ENCODE measurements at regions not wholly inside any gene's neighbourhood (a gene's known extent, or its start where the extent isn't known, plus 50 kb on each side); places are given as distances from the start of the nearest gene placed in this dataset.

DNA sequence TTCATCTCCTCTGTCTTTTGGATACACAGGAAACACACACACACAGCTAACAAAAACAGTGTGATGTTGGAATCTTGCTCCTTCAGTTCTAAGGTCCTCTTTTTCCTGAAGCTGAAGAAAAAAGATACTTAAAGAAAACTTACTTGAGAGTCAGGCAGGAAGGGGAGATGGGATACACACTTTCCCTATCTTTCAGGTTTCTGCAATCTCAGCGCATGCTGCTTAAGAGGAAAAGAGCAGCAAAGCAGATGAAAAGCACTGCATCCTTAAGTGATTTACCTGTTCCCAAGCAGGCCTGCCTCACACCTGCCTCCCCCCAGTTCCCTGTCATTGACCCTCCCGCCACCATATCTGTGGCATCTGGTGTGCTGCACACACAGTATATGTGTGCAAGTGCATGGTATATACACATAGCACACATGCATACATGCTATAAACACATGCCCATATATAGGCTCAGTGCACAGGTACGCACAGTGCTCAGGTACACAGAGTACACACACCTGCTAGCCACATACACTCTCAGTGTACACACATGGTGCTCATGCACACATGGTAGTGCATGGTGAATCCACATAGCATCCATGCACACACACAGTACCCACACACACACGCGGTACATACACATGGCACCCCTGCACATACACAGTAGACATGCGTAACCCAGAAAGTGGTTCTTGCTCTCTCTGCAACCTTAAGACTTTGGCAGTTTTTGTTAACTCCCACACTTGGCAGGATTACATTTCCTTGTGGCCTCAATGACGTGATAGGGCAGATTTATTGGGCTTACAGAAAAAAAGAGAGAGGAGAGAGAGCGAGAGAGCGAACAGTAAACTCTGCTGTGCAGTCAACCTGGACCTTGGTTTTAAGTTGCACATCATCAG, 166.9 kb downstream of the TOMM20 start (continued):
- TF ChIP-seq SFPQ (IDR thresholded peaks at IDR 0.05; ENCODE audit: low read depth, low read length) (no peak), ELF2 (CRISPR knock-in tag; IDR thresholded peaks at IDR 0.05) (no peak), FOXP4 (CRISPR knock-in tag; IDR thresholded peaks at IDR 0.05; ENCODE audit: borderline replicate concordance) (no peak), CREB1 (IDR thresholded peaks at IDR 0.05) (no peak), CREB1 (CRISPR knock-in tag; IDR thresholded peaks at IDR 0.05) (no peak), ZNF239 (CRISPR knock-in tag; IDR thresholded peaks at IDR 0.05) (no peak), ELF4 (CRISPR knock-in tag; IDR thresholded peaks at IDR 0.05) (0 out of 2 replicates have a peak, but pooled peaks have one; percentile 40), GTF2A2 (tag; IDR thresholded peaks at IDR 0.05) (no peak), C11orf30 (IDR thresholded peaks at IDR 0.05; ENCODE audit: low read depth) (no peak; the same call in 1 of the 2 replicates), TBP (optimal IDR thresholded peaks at IDR 0.05; ENCODE audit: low read depth, low read length) (no peak), MIER1 (IDR thresholded peaks at IDR 0.05; ENCODE audit: low read depth) (no peak), NR2C1 (IDR thresholded peaks at IDR 0.05) (no peak), NR2C1 (tag; IDR thresholded peaks at IDR 0.05) (no peak), SP1 (CRISPR knock-in tag; IDR thresholded peaks at IDR 0.05) (0 out of 2 replicates have a peak, but pooled peaks have one; percentile 35), NFRKB (IDR thresholded peaks at IDR 0.05; ENCODE audit: low read depth) (no peak), ZBTB33 (CRISPR knock-in tag; IDR thresholded peaks at IDR 0.05) (no peak; the same call in 1 of the 2 replicates)
- TF ChIP-seq, protein P1, sequence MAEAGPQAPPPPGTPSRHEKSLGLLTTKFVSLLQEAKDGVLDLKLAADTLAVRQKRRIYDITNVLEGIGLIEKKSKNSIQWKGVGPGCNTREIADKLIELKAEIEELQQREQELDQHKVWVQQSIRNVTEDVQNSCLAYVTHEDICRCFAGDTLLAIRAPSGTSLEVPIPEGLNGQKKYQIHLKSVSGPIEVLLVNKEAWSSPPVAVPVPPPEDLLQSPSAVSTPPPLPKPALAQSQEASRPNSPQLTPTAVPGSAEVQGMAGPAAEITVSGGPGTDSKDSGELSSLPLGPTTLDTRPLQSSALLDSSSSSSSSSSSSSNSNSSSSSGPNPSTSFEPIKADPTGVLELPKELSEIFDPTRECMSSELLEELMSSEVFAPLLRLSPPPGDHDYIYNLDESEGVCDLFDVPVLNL (CRISPR knock-in tag; IDR thresholded peaks at IDR 0.05; ENCODE audit: low read depth), result peak; percentile 67; the same call in 1 of the 2 replicates
- TF ChIP-seq, protein P2, sequence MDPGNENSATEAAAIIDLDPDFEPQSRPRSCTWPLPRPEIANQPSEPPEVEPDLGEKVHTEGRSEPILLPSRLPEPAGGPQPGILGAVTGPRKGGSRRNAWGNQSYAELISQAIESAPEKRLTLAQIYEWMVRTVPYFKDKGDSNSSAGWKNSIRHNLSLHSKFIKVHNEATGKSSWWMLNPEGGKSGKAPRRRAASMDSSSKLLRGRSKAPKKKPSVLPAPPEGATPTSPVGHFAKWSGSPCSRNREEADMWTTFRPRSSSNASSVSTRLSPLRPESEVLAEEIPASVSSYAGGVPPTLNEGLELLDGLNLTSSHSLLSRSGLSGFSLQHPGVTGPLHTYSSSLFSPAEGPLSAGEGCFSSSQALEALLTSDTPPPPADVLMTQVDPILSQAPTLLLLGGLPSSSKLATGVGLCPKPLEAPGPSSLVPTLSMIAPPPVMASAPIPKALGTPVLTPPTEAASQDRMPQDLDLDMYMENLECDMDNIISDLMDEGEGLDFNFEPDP (CRISPR knock-in tag; IDR thresholded peaks at IDR 0.05), result no peak

Data from K562 (cell line).